ENCODE measurements at regions not wholly inside any gene's neighbourhood (a gene's known extent, or its start where the extent isn't known, plus 50 kb on each side); places are given as distances from the start of the nearest gene placed in this dataset.
"Not testable (repeated sequence)": the region's sequence is repeated elsewhere in the genome, so short reads cannot be mapped to it uniquely, and the experiment has no call there.

DNA sequence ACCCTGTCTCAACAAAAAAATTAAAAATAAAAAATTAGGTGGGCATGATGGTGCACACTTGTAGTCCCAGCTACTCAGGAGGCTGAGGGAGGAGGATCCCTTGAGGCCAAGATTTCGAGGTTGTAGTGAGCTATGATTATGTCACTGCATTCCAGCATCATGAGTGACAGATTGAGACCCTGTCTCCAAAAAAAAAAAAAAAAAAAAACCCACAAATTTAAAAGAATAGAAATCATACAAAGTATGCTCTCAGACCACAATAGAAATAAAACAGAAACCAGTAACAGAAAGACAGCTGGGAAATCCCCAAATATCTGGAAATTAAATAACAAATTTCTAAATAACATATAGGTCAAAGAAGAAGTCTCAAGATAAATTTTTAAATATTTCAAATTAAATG is 81.0 kb upstream of the HUWE1 start (continued):
- no peak for TF ChIP-seq CTBP1 (IDR thresholded peaks at IDR 0.05; ENCODE audit: borderline replicate concordance)
- no peak for TF ChIP-seq DNMT1 (IDR thresholded peaks at IDR 0.05)
- no peak for TF ChIP-seq SREBF1 (IDR thresholded peaks at IDR 0.05; ENCODE audit: borderline replicate concordance, low read depth, low read length)
- no peak for TF ChIP-seq U2AF1 (optimal IDR thresholded peaks at IDR 0.05; ENCODE audit: low read depth, low read length)
- no peak for TF ChIP-seq RB1 (IDR thresholded peaks at IDR 0.05; ENCODE audit: low read depth)
- TF ChIP-seq ZNF12 (CRISPR knock-in tag; IDR thresholded peaks at IDR 0.05): no peak
- no peak for TF ChIP-seq NONO (IDR thresholded peaks at IDR 0.05; ENCODE audit: low read depth in 2 of 2, low read length in 1 of 2)

GRCh38 chrX:53757181-53757580 is 70.7 kb upstream of the HUWE1 start:
- H2AFZ ChIP-seq (ENCODE audit: low read depth, low read length); H3K27me3 ChIP-seq (ENCODE audit: control insufficient read depth in 2 of 2, insufficient read depth in 2 of 2, low read length in 2 of 2); H3K9ac ChIP-seq (ENCODE audit: insufficient read depth in 1 of 2, low read depth in 2 of 2, low read length in 2 of 2); BruUV-seq (replicated peaks); H3K36me3 ChIP-seq (ENCODE audit: control insufficient read depth, insufficient read depth, low read length); H3K9me1 ChIP-seq (ENCODE audit: control insufficient read depth, insufficient read depth, low read length); FAIRE-seq; POLR2A ChIA-PET; H3K4me3 ChIP-seq; H3K79me2 ChIP-seq (ENCODE audit: control insufficient read depth, insufficient read depth, low read length); H3K27ac ChIP-seq (ENCODE audit: extremely low read depth, low read depth, low read length); H3K9me3 ChIP-seq (replicated peaks; ENCODE audit: control insufficient read depth, insufficient read depth, low read depth, low read length); H3K4me1 ChIP-seq (replicated peaks in 1 of 2; ENCODE audit: control insufficient read depth in 2 of 2, insufficient read depth in 2 of 2, low read length in 2 of 2); CTCF ChIA-PET (ENCODE audit: low intra/inter-chr PET ratio); intact Hi-C loops (cut with micrococcal nuclease); ATAC-seq; in situ Hi-C loops (cut with MboI); H3K4me2 ChIP-seq (ENCODE audit: insufficient read depth, low read length); DNase-seq (ENCODE audit: extremely low read depth in 1 of 4, low spot score in 3 of 4); H4K20me1 ChIP-seq (replicated peaks; ENCODE audit: control insufficient read depth, insufficient read depth, low read length): not testable (repeated sequence)
- 0% methylated on average over 1 of the region's 1 CpG for WGBS (ENCODE audit: insufficient coverage, low coverage, missing lambda C conversion rate)
